VCaP (cell line): ENCODE measurements at regions not wholly inside any gene's neighbourhood (a gene's known extent, or its start where the extent isn't known, plus 50 kb on each side); places are given as distances from the start of the nearest gene placed in this dataset.

ENCODE experiments used
- H3K27ac ChIP-seq: fragments of 450-650 bp; 2 replicates; pipeline ENCODE4 v1.5.1; 2017
- CTCF ChIP-seq: fragments of 450-650 bp; conservative IDR thresholded peaks from 2 replicates; pipeline ENCODE4 v1.5.1; 2017; ENCODE audit warnings: mild to moderate bottlenecking, moderate library complexity

GRCh38 chr2:7919510-7919909 is 762.3 kb upstream of the ID2 start:
- no peak overlapping the region for H3K27ac ChIP-seq
- TF ChIP-seq CTCF: no peak

GRCh38 chr2:7924023-7924762 is 757.7 kb upstream of the ID2 start:
- no peak overlapping the region for H3K27ac ChIP-seq
- TF ChIP-seq CTCF: no peak

GRCh38 chr2:7925506-7925905 is 756.4 kb upstream of the ID2 start:
- no peak overlapping the region for H3K27ac ChIP-seq
- TF ChIP-seq CTCF: no peak

GRCh38 chr2:7927691-7928090 is 754.2 kb upstream of the ID2 start:
- no peak for TF ChIP-seq CTCF
- H3K27ac ChIP-seq: no peak overlapping the region

GRCh38 chr2:7929281-7929680 is 752.6 kb upstream of the ID2 start:
- H3K27ac ChIP-seq: no peak overlapping the region
- TF ChIP-seq CTCF: no peak

- TF ChIP-seq CTCF: no peak
- H3K27ac ChIP-seq: no peak overlapping the region
These were observed 750.8 kb upstream of the ID2 start for GRCh38 chr2:7930800-7931635.

GRCh38 chr2:7931808-7932207 is 750.0 kb upstream of the ID2 start:
- H3K27ac ChIP-seq: no peak overlapping the region
- no peak for TF ChIP-seq CTCF
